ENCODE measurements at regions not wholly inside any gene's neighbourhood (a gene's known extent, or its start where the extent isn't known, plus 50 kb on each side); places are given as distances from the start of the nearest gene placed in this dataset.

GRCh38 chr5:133847886-133848285 lies 120.5 kb downstream of the C5orf15 start:
- DNase-seq: no peak
- no peaks in the 10 kb centered on the region for H3K9me3 ChIP-seq
- intact Hi-C loops (cut with DNase I; ENCODE audit: low total_unique reads): no loop called here
- no peak overlapping the region for H3K4me3 ChIP-seq
- no peaks in the 10 kb centered on the region for H3K4me1 ChIP-seq
- H3K27ac ChIP-seq: no peak overlapping the region
- 86 to 92% methylated on average over 5 of the region's 5 CpGs for WGBS, 2 donors
- TF ChIP-seq POLR2A (IDR thresholded peaks at IDR 0.05) (no peak), CTCF (IDR thresholded peaks at IDR 0.05) (no peak)
- H3K27me3 ChIP-seq: no peaks in the 10 kb centered on the region
- no peaks in the 10 kb centered on the region for H3K36me3 ChIP-seq (ENCODE audit: low read depth, missing control alignments)

GRCh38 chr5:133847301-133847700 lies 121.1 kb downstream of the C5orf15 start:
- Histone ChIP-seq H3K36me3 (ENCODE audit: low read depth, missing control alignments) (no peaks in the 10 kb centered on the region), H3K9me3 (no peaks in the 10 kb centered on the region), H3K27me3 (no peaks in the 10 kb centered on the region), H3K4me3 (no peak overlapping the region), H3K27ac (no peak overlapping the region), H3K4me1 (no peaks in the 10 kb centered on the region)
- intact Hi-C loops (cut with DNase I; ENCODE audit: low total_unique reads): no loop called here
- TF ChIP-seq CTCF (IDR thresholded peaks at IDR 0.05) (no peak), POLR2A (IDR thresholded peaks at IDR 0.05) (no peak)
- 88 to 96% methylated on average over 6 of the region's 6 CpGs for WGBS, 2 donors
- no peak for DNase-seq

DNA sequence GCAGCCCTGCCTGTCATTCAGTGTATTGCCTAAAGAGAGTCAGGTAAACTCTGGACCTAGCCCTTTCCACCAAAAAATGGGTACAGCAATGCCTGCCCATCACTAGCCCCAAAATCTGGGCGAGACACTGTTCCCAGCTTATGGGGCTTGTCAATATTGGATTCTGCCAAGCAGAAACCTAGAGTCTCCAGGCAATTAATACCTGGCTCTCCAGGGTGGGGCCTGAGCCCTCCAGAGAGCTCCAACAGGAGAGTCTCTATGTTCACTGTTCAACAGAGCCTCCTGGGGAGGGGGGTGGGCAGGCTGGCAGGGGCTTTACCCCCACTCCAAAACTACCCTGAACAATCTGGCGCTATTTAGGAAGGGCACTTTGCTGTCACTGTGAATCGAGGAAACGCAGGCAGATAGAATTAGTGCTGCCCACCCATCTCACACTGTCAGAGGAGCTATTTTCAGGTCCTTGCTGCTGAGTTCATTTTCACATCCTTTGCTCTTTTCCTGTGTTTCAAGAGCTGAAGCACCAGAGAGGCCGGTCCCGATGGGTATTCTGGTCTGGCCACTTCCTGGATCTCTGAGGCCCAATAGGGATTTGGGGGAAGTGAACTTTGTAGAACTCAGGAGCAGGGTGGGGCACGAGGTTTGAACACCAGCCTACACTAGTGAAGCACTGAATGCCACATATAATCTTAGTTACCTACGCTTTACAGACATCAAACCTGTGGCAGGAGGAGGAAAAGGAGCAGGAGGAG lies 121.8 kb downstream of the C5orf15 start:
- no peak overlapping the region for H3K4me3 ChIP-seq
- intact Hi-C loops (cut with DNase I; ENCODE audit: low total_unique reads): no loop called here
- DNase-seq: no peak
- H3K4me1 ChIP-seq: no peaks in the 10 kb centered on the region
- TF ChIP-seq POLR2A (IDR thresholded peaks at IDR 0.05) (no peak), CTCF (IDR thresholded peaks at IDR 0.05) (no peak)
- H3K9me3 ChIP-seq: no peaks in the 10 kb centered on the region
- WGBS, 2 donors: 79 to 84% methylated on average over 8 of the region's 8 CpGs
- H3K27me3 ChIP-seq: no peaks in the 10 kb centered on the region
- H3K27ac ChIP-seq: no peak overlapping the region
- no peaks in the 10 kb centered on the region for H3K36me3 ChIP-seq (ENCODE audit: low read depth, missing control alignments)

DNA sequence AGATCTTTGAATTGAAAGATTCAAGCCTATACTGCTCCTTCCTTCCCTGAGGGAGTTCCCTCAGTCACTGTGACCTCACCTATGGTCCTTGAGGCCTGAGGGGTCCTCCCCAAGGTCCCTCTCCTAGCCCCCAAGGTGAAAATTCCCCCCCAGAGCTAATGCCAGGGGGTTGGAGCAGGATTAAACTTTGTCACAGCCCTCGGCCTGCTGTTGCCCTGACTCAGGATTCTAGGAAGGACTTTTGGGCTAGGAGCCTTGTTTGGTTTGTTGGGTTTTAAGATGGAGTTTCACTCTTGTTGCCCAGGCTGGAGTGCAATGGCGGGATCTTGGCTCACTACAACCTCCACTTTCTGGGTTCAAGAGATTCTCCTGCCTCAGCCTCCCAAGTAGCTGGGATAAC lies 123.2 kb downstream of the C5orf15 start:
- no peaks in the 10 kb centered on the region for H3K27me3 ChIP-seq
- no peak for DNase-seq
- TF ChIP-seq POLR2A (IDR thresholded peaks at IDR 0.05) (no peak), CTCF (IDR thresholded peaks at IDR 0.05) (no peak)
- no peak overlapping the region for H3K4me3 ChIP-seq
- H3K36me3 ChIP-seq (ENCODE audit: low read depth, missing control alignments): no peaks in the 10 kb centered on the region
- intact Hi-C loops (cut with DNase I; ENCODE audit: low total_unique reads): no loop called here
- H3K4me1 ChIP-seq: peaks cover 2% of the 10 kb centered on the region
- H3K27ac ChIP-seq: no peak overlapping the region
- no peaks in the 10 kb centered on the region for H3K9me3 ChIP-seq
- WGBS, 2 donors: 98 to 100% methylated on average over 1 to 2 of the region's 2 CpGs

GRCh38 chr5:133844836-133845235 lies 123.6 kb downstream of the C5orf15 start:
- H3K4me3 ChIP-seq: no peak overlapping the region
- 72 to 94% methylated on average over 7 to 8 of the region's 8 CpGs for WGBS, 2 donors
- H3K9me3 ChIP-seq: no peaks in the 10 kb centered on the region
- no peak for DNase-seq
- TF ChIP-seq CTCF (IDR thresholded peaks at IDR 0.05) (no peak), POLR2A (IDR thresholded peaks at IDR 0.05) (no peak)
- peaks cover 4% of the 10 kb centered on the region for H3K4me1 ChIP-seq
- no peaks in the 10 kb centered on the region for H3K36me3 ChIP-seq (ENCODE audit: low read depth, missing control alignments)
- H3K27me3 ChIP-seq: no peaks in the 10 kb centered on the region
- intact Hi-C loops (cut with DNase I; ENCODE audit: low total_unique reads): no loop called here
- H3K27ac ChIP-seq: no peak overlapping the region

All from testis (tissue), 2 donors.